Upper lobe of right lung (tissue), 1 donor: ENCODE measurements at regions not wholly inside any gene's neighbourhood (a gene's known extent, or its start where the extent isn't known, plus 50 kb on each side); places are given as distances from the start of the nearest gene placed in this dataset.

Experiments
- ATAC-seq: fragments of 200-7000 bp; cut with Tn5 transposase; one replicate; pipeline ENCODE4 v1.9.1; 2020; ENCODE audit warnings: mild to moderate bottlenecking, moderate library complexity
- DNase-seq: peaks from one replicate; pipeline ENCODE4 v3.0.0-alpha.2; 2020
- H3K27ac ChIP-seq: fragments of 200-600 bp; one replicate; pipeline ENCODE4 v1.8.0; 2022
- H3K27me3 ChIP-seq: fragments of 200-600 bp; one replicate; pipeline ENCODE4 v1.8.0; 2022; ENCODE audit warnings: mild to moderate bottlenecking
- H3K36me3 ChIP-seq: fragments of 200-600 bp; one replicate; pipeline ENCODE4 v1.8.0; 2022
- H3K4me1 ChIP-seq: fragments of 200-600 bp; one replicate; pipeline ENCODE4 v1.8.0; 2022
- H3K4me3 ChIP-seq: fragments of 200-600 bp; one replicate; pipeline ENCODE4 v1.8.0; 2022; ENCODE audit warnings: mild to moderate bottlenecking
- H3K9me3 ChIP-seq: fragments of 200-600 bp; one replicate; pipeline ENCODE4 v1.8.0; 2022
- CTCF ChIP-seq: fragments of 200-600 bp; IDR thresholded peaks from one replicate; pipeline ENCODE4 v1.8.0; 2022; ENCODE audit warnings: antibody characterized with exemption
- intact Hi-C: fragments of 100-400 bp; cut with DNase I; formaldehyde crosslinking; loops from one replicate; pipeline ENCODE4 v1.11.0; 2022
- donor health status: DM: no; HTN: yes; CAD: no; lungs with severe emphysema.

- Histone ChIP-seq H3K9me3 (no peaks in the 10 kb centered on the region), H3K36me3 (no peaks in the 10 kb centered on the region), H3K4me1 (no peaks in the 10 kb centered on the region), H3K4me3 (no peak overlapping the region), H3K27ac (no peak overlapping the region), H3K27me3 (no peaks in the 10 kb centered on the region)
- TF ChIP-seq CTCF = no peak
- intact Hi-C loops = no loop called here
- ATAC-seq = no peak
- no peak for DNase-seq
Measured at GRCh38 chr11:80196041-80196440, 755.2 kb upstream of the TENM4 start.

- H3K27me3 ChIP-seq = no peaks in the 10 kb centered on the region
- no peaks in the 10 kb centered on the region for H3K36me3 ChIP-seq
- TF ChIP-seq CTCF = no peak
- intact Hi-C loops = no loop called here
- ATAC-seq = no peak
- no peaks in the 10 kb centered on the region for H3K9me3 ChIP-seq
- DNase-seq = no peak
- H3K4me1 ChIP-seq = no peaks in the 10 kb centered on the region
- H3K4me3 ChIP-seq = no peak overlapping the region
- H3K27ac ChIP-seq = no peak overlapping the region
Measured at GRCh38 chr11:80194625-80195024, 753.8 kb upstream of the TENM4 start.

- DNase-seq (no peak), ATAC-seq (no peak)
- Histone ChIP-seq H3K27ac (no peak overlapping the region), H3K9me3 (no peaks in the 10 kb centered on the region), H3K4me1 (no peaks in the 10 kb centered on the region), H3K27me3 (no peaks in the 10 kb centered on the region), H3K36me3 (no peaks in the 10 kb centered on the region), H3K4me3 (no peak overlapping the region)
- no peak for TF ChIP-seq CTCF
- intact Hi-C loops = no loop called here
Measured at GRCh38 chr11:80194016-80194415, 753.2 kb upstream of the TENM4 start.

- intact Hi-C loops = no loop called here
- H3K4me3 ChIP-seq = no peak overlapping the region
- no peak for DNase-seq
- H3K4me1 ChIP-seq = no peaks in the 10 kb centered on the region
- ATAC-seq = no peak
- no peak overlapping the region for H3K27ac ChIP-seq
- no peaks in the 10 kb centered on the region for H3K9me3 ChIP-seq
- no peaks in the 10 kb centered on the region for H3K36me3 ChIP-seq
- no peak for TF ChIP-seq CTCF
- H3K27me3 ChIP-seq = no peaks in the 10 kb centered on the region
Measured at GRCh38 chr11:80188076-80188627, 747.3 kb upstream of the TENM4 start.

GRCh38 chr11:80186692-80187091, 745.9 kb upstream of the TENM4 start:
- no peak for ATAC-seq
- no peaks in the 10 kb centered on the region for H3K36me3 ChIP-seq
- no peak for DNase-seq
- no peaks in the 10 kb centered on the region for H3K4me1 ChIP-seq
- no peaks in the 10 kb centered on the region for H3K9me3 ChIP-seq
- no peak overlapping the region for H3K4me3 ChIP-seq
- H3K27ac ChIP-seq = no peak overlapping the region
- intact Hi-C loops = no loop called here
- H3K27me3 ChIP-seq = no peaks in the 10 kb centered on the region
- no peak for TF ChIP-seq CTCF

- Histone ChIP-seq H3K27ac (no peak overlapping the region), H3K4me3 (no peak overlapping the region), H3K4me1 (no peaks in the 10 kb centered on the region), H3K36me3 (no peaks in the 10 kb centered on the region), H3K9me3 (no peaks in the 10 kb centered on the region), H3K27me3 (no peaks in the 10 kb centered on the region)
- ATAC-seq = no peak
- no peak for DNase-seq
- no peak for TF ChIP-seq CTCF
- intact Hi-C loops = no loop called here
Measured at GRCh38 chr11:80182901-80183300, 742.1 kb upstream of the TENM4 start.
